NT2/D1 (cell line): ENCODE measurements at regions not wholly inside any gene's neighbourhood (a gene's known extent, or its start where the extent isn't known, plus 50 kb on each side); places are given as distances from the start of the nearest gene placed in this dataset.

Experiments
- DNase-seq: peaks from one replicate; pipeline ENCODE4 v3.0.0-alpha.2; 2011; ENCODE audit warnings: low read depth, low spot score
- H3K27me3 ChIP-seq: 2 replicates; pipeline ENCODE4 v1.6.0; 2011; ENCODE audit warnings: mild to moderate bottlenecking; ENCODE audit not compliant: insufficient read length, insufficient read depth
- H3K36me3 ChIP-seq: 2 replicates; pipeline ENCODE4 v1.6.1; 2011; ENCODE audit warnings: mild to moderate bottlenecking, low read length, mixed read lengths; ENCODE audit not compliant: insufficient read depth, insufficient read length
- H3K4me1 ChIP-seq: 2 replicates; pipeline ENCODE4 v1.5.1; 2011; ENCODE audit not compliant: insufficient read depth, insufficient read length
- H3K4me3 ChIP-seq: 2 replicates; pipeline ENCODE4 v1.5.1; 2011; ENCODE audit warnings: low read depth; ENCODE audit not compliant: insufficient read length
- H3K9ac ChIP-seq: 2 replicates; pipeline ENCODE4 v1.6.0; 2011; ENCODE audit warnings: low read depth; ENCODE audit not compliant: insufficient read length
- H3K9me3 ChIP-seq: 2 replicates; pipeline ENCODE4 v1.5.1; 2011; ENCODE audit warnings: mild to moderate bottlenecking, low read length; ENCODE audit not compliant: insufficient read depth
- SUZ12 ChIP-seq: IDR thresholded peaks from 2 replicates; pipeline ENCODE4 v1.6.1; 2011; ENCODE audit not compliant: insufficient read length, insufficient read depth; ENCODE audit errors: extremely low read depth
- YY1 ChIP-seq: IDR thresholded peaks from 2 replicates; pipeline ENCODE4 v1.6.1; 2011; ENCODE audit not compliant: insufficient read length, insufficient read depth
- ZNF274 ChIP-seq: IDR thresholded peaks from 2 replicates; pipeline ENCODE4 v1.6.1; 2011; ENCODE audit warnings: mild to moderate bottlenecking, low read depth, low read length

GRCh38 chr6:121531658-121532169, 96.3 kb downstream of the GJA1 start:
- no peak for TF ChIP-seq ZNF274
- no peak for TF ChIP-seq YY1
- no peak for TF ChIP-seq SUZ12
- no peak overlapping the region for H3K4me3 ChIP-seq
- H3K9me3 ChIP-seq, result no peaks in the 10 kb centered on the region
- no peaks in the 10 kb centered on the region for H3K27me3 ChIP-seq
- no peak for DNase-seq
- H3K9ac ChIP-seq, result no peak overlapping the region
- no peaks in the 10 kb centered on the region for H3K36me3 ChIP-seq
- H3K4me1 ChIP-seq, result no peaks in the 10 kb centered on the region

GRCh38 chr6:121533321-121533841, 97.9 kb downstream of the GJA1 start:
- TF ChIP-seq YY1 (no peak), ZNF274 (no peak)
- no peaks in the 10 kb centered on the region for H3K27me3 ChIP-seq
- H3K9me3 ChIP-seq, result no peaks in the 10 kb centered on the region
- no peak for DNase-seq
- no peak overlapping the region for H3K9ac ChIP-seq
- H3K4me3 ChIP-seq, result no peak overlapping the region
- H3K4me1 ChIP-seq, result no peaks in the 10 kb centered on the region
- H3K36me3 ChIP-seq, result no peaks in the 10 kb centered on the region

GRCh38 chr6:121535777-121536176, 100.3 kb downstream of the GJA1 start:
- no peak for TF ChIP-seq SUZ12
- no peak overlapping the region for H3K4me3 ChIP-seq
- H3K4me1 ChIP-seq, result no peaks in the 10 kb centered on the region
- no peaks in the 10 kb centered on the region for H3K9me3 ChIP-seq
- DNase-seq, result no peak
- no peak overlapping the region for H3K9ac ChIP-seq
- H3K36me3 ChIP-seq, result no peaks in the 10 kb centered on the region
- H3K27me3 ChIP-seq, result no peaks in the 10 kb centered on the region

- no peak for DNase-seq
These were observed 100.9 kb downstream of the GJA1 start for GRCh38 chr6:121536345-121536744.

GRCh38 chr6:121539439-121539838, 104.0 kb downstream of the GJA1 start:
- Histone ChIP-seq H3K9me3 (no peaks in the 10 kb centered on the region), H3K27me3 (no peaks in the 10 kb centered on the region), H3K9ac (no peak overlapping the region), H3K36me3 (no peaks in the 10 kb centered on the region), H3K4me3 (no peak overlapping the region), H3K4me1 (no peaks in the 10 kb centered on the region)
- TF ChIP-seq YY1, result no peak
- no peak for TF ChIP-seq ZNF274
- TF ChIP-seq SUZ12, result no peak
- DNase-seq, result no peak

More at GRCh38 chr6:121536345-121536744, 100.9 kb downstream of the GJA1 start:
- Histone ChIP-seq H3K4me3 (no peak overlapping the region), H3K36me3 (no peaks in the 10 kb centered on the region), H3K4me1 (no peaks in the 10 kb centered on the region), H3K27me3 (no peaks in the 10 kb centered on the region), H3K9me3 (no peaks in the 10 kb centered on the region), H3K9ac (no peak overlapping the region)
- TF ChIP-seq ZNF274 (no peak), SUZ12 (no peak), YY1 (no peak)

GRCh38 chr6:121540210-121540609, 104.8 kb downstream of the GJA1 start:
- no peaks in the 10 kb centered on the region for H3K36me3 ChIP-seq
- DNase-seq, result no peak
- no peaks in the 10 kb centered on the region for H3K4me1 ChIP-seq
- H3K4me3 ChIP-seq, result no peak overlapping the region
- no peak for TF ChIP-seq YY1
- no peak for TF ChIP-seq ZNF274
- no peak for TF ChIP-seq SUZ12
- no peak overlapping the region for H3K9ac ChIP-seq
- H3K9me3 ChIP-seq, result no peaks in the 10 kb centered on the region
- H3K27me3 ChIP-seq, result no peaks in the 10 kb centered on the region

- TF ChIP-seq ZNF274 (no peak), YY1 (no peak), SUZ12 (no peak)
- Histone ChIP-seq H3K9me3 (no peaks in the 10 kb centered on the region), H3K9ac (no peak overlapping the region), H3K36me3 (no peaks in the 10 kb centered on the region), H3K4me1 (no peaks in the 10 kb centered on the region), H3K27me3 (no peaks in the 10 kb centered on the region), H3K4me3 (no peak overlapping the region)
- DNase-seq, result no peak
These were observed 109.2 kb downstream of the GJA1 start for GRCh38 chr6:121544691-121545090.

GRCh38 chr6:121548131-121548530, 112.7 kb downstream of the GJA1 start:
- Histone ChIP-seq H3K36me3 (no peaks in the 10 kb centered on the region), H3K4me3 (no peak overlapping the region), H3K27me3 (no peaks in the 10 kb centered on the region), H3K9me3 (no peaks in the 10 kb centered on the region), H3K9ac (no peak overlapping the region), H3K4me1 (no peaks in the 10 kb centered on the region)
- TF ChIP-seq ZNF274 (no peak), SUZ12 (no peak), YY1 (no peak)
- no peak for DNase-seq
